ENCODE measurements at regions not wholly inside any gene's neighbourhood (a gene's known extent, or its start where the extent isn't known, plus 50 kb on each side); places are given as distances from the start of the nearest gene placed in this dataset.

DNA sequence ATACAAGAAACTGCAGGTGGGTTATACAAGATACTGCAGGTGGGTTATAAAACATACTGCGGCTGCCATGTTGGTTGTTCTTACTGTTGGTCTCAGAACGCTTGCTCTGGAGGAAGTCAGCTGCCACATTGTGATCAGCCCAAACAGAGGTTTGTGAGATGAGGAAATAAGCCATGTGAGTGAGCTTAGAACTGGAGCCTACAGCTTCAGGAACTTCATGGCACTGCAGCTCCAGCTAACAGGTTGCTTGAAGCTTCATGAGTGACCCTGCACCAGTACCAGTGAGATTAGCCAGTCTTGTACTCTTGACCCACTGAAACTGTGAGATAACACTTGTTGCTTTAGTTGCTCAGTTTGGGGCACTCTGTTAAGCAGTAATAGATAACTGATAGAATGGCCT, 74.5 kb upstream of the PRKCQ start:
- Histone ChIP-seq H3K27ac (ENCODE audit: low read length) (no peak overlapping the region), H3K9me3 (ENCODE audit: control insufficient read depth in 1 of 2, low read length in 2 of 2) (no peaks in the 10 kb centered on the region), H3K36me3 (ENCODE audit: control insufficient read depth in 1 of 2, insufficient read depth in 2 of 2, low read length in 2 of 2) (no peaks in the 10 kb centered on the region), H3K4me1 (ENCODE audit: control insufficient read depth in 1 of 2, insufficient read depth in 2 of 2, low read length in 2 of 2) (no peaks in the 10 kb centered on the region), H3K4me3 (ENCODE audit: low read depth in 1 of 2, low read length in 2 of 2) (no peak overlapping the region), H3K27me3 (ENCODE audit: low read depth, low read length) (no peaks in the 10 kb centered on the region)

GRCh38 chr10:6650586-6650985, 70.5 kb upstream of the PRKCQ start:
- Histone ChIP-seq H3K9me3 (ENCODE audit: control insufficient read depth in 1 of 2, low read length in 2 of 2) (no peaks in the 10 kb centered on the region), H3K4me1 (ENCODE audit: control insufficient read depth in 1 of 2, insufficient read depth in 2 of 2, low read length in 2 of 2) (no peaks in the 10 kb centered on the region), H3K4me3 (ENCODE audit: low read depth in 1 of 2, low read length in 2 of 2) (no peak overlapping the region), H3K27ac (ENCODE audit: low read length) (no peak overlapping the region), H3K36me3 (ENCODE audit: control insufficient read depth in 1 of 2, insufficient read depth in 2 of 2, low read length in 2 of 2) (no peaks in the 10 kb centered on the region), H3K27me3 (ENCODE audit: low read depth, low read length) (no peaks in the 10 kb centered on the region)

DNA sequence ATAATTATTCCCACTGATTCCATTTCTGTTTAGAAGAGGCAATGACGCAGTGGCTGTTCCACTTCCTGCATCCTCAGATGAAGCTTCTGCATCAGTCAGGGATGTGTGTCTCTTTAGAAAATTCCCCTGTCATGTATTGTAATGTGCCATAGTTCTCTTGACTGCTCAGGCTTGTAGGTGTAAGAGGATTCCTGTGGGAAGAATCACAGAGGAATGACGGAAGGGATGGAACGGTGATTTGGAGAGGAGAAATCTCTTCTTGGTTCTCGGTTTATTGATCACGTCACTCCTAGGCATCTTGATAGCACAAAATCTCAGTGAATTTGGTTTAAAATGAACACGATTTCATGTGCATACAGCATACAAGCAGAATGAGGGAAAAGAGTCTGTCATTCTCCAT, 69.8 kb upstream of the PRKCQ start:
- Histone ChIP-seq H3K4me3 (ENCODE audit: low read depth in 1 of 2, low read length in 2 of 2) (no peak overlapping the region), H3K4me1 (ENCODE audit: control insufficient read depth in 1 of 2, insufficient read depth in 2 of 2, low read length in 2 of 2) (no peaks in the 10 kb centered on the region), H3K36me3 (ENCODE audit: control insufficient read depth in 1 of 2, insufficient read depth in 2 of 2, low read length in 2 of 2) (no peaks in the 10 kb centered on the region), H3K27ac (ENCODE audit: low read length) (no peak overlapping the region), H3K9me3 (ENCODE audit: control insufficient read depth in 1 of 2, low read length in 2 of 2) (no peaks in the 10 kb centered on the region), H3K27me3 (ENCODE audit: low read depth, low read length) (no peaks in the 10 kb centered on the region)

DNA sequence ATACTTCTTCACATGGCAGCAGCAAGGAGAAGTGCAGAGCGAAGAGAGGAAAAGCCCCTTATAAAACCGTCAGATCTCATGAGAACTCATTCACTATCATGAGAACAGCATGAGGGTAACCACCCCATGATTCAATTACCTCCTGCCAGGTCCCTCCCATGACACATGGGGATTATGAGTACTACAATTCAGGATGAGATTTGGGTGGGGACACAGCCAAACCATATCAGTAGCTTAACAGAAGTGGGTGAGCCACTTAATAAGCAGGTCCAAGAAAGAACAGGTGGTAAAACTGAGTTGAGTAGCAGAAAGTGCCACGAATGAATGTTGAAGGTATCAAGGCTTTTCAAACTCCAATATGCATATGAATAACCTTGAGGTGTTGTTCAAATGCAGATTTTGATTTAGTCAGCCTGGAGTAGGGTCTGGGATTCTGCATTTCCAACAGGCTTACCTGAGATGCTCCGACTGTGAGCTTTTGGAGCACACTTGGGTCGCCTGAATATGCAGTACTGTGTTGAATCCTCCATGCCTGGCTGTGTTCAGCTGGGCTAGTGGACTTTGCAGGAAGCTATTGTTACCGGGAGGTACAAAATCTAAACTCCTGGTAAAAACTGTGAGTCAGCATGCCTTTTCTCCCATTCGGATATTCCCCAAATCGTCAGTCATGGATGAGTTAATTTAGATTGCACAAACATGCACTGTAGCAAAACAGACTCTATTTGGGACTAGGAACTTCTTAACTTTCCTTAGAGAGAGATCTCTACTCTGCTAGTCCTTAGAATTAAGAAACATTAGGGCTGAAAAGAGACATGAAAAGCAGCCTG, 69.0 kb upstream of the PRKCQ start:
- no peak overlapping the region for H3K4me3 ChIP-seq (ENCODE audit: low read depth in 1 of 2, low read length in 2 of 2)
- no peaks in the 10 kb centered on the region for H3K36me3 ChIP-seq (ENCODE audit: control insufficient read depth in 1 of 2, insufficient read depth in 2 of 2, low read length in 2 of 2)
- no peaks in the 10 kb centered on the region for H3K27me3 ChIP-seq (ENCODE audit: low read depth, low read length)
- no peaks in the 10 kb centered on the region for H3K9me3 ChIP-seq (ENCODE audit: control insufficient read depth in 1 of 2, low read length in 2 of 2)
- H3K4me1 ChIP-seq (ENCODE audit: control insufficient read depth in 1 of 2, insufficient read depth in 2 of 2, low read length in 2 of 2) = no peaks in the 10 kb centered on the region
- no peak overlapping the region for H3K27ac ChIP-seq (ENCODE audit: low read length)

DNA sequence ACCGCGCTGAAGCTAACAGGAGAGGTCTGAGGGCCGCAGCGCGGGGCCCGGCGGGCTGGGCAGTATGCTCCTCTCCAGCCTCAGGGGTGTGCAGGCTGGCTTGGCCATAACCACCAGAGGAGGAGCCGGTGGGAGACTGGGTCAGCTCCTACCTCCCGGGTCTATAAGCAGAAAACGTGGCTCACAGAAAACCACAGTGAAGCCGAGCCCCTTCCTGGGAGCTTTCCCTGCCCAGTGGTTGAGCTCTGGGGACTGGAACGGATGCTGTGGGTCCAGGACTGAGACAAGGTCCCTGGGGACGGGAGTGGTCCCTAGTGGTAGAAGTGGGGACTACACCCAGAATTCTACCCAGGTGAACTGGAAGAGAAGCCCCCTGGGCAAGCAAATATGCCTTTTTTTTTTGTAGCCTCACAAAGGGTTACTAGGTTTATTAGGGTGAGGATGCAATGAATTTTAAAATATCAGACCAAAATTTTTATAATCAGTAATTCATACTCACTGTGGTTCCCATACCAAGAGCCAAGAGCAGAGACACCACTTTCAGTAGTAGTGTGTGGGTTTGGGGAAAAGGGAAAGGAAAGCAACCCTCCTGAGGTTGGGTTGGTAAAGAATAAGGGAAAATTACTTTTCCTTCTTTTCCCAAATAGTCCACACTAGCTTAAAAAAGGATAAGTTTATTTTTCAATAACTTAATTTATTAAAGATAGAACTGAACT, 67.9 kb upstream of the PRKCQ start:
- no peaks in the 10 kb centered on the region for H3K4me1 ChIP-seq (ENCODE audit: control insufficient read depth in 1 of 2, insufficient read depth in 2 of 2, low read length in 2 of 2)
- H3K27ac ChIP-seq (ENCODE audit: low read length) = no peak overlapping the region
- no peaks in the 10 kb centered on the region for H3K9me3 ChIP-seq (ENCODE audit: control insufficient read depth in 1 of 2, low read length in 2 of 2)
- no peaks in the 10 kb centered on the region for H3K36me3 ChIP-seq (ENCODE audit: control insufficient read depth in 1 of 2, insufficient read depth in 2 of 2, low read length in 2 of 2)
- H3K27me3 ChIP-seq (ENCODE audit: low read depth, low read length) = no peaks in the 10 kb centered on the region
- H3K4me3 ChIP-seq (ENCODE audit: low read depth in 1 of 2, low read length in 2 of 2) = no peak overlapping the region

DNA sequence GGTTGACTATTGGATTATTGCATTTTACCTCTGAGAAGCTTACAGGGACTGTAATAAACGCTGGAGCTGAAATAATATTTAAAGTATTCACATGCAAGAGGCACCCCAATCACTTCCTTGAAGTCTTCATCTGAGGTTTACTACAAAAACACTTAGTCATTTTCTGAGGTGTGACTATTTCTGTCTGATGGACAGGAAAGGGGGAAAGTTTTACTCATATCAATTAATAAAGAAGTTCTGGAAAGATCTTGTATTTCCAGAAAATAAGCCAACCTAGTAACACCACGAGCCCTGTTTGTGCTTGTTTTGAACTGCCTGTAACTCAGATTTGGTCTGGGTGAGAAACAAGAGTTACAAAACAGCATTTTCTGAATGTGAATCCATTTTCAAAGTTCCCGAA, 63.9 kb upstream of the PRKCQ start:
- no peaks in the 10 kb centered on the region for H3K36me3 ChIP-seq (ENCODE audit: control insufficient read depth in 1 of 2, insufficient read depth in 2 of 2, low read length in 2 of 2)
- H3K27ac ChIP-seq (ENCODE audit: low read length) = no peak overlapping the region
- H3K27me3 ChIP-seq (ENCODE audit: low read depth, low read length) = no peaks in the 10 kb centered on the region
- no peaks in the 10 kb centered on the region for H3K4me1 ChIP-seq (ENCODE audit: control insufficient read depth in 1 of 2, insufficient read depth in 2 of 2, low read length in 2 of 2)
- H3K9me3 ChIP-seq (ENCODE audit: control insufficient read depth in 1 of 2, low read length in 2 of 2) = no peaks in the 10 kb centered on the region
- no peak overlapping the region for H3K4me3 ChIP-seq (ENCODE audit: low read depth in 1 of 2, low read length in 2 of 2)

- no peaks in the 10 kb centered on the region for H3K4me1 ChIP-seq (ENCODE audit: control insufficient read depth in 1 of 2, insufficient read depth in 2 of 2, low read length in 2 of 2)
- H3K4me3 ChIP-seq (ENCODE audit: low read depth in 1 of 2, low read length in 2 of 2) = no peak overlapping the region
- H3K27me3 ChIP-seq (ENCODE audit: low read depth, low read length) = no peaks in the 10 kb centered on the region
- H3K9me3 ChIP-seq (ENCODE audit: control insufficient read depth in 1 of 2, low read length in 2 of 2) = no peaks in the 10 kb centered on the region
- no peaks in the 10 kb centered on the region for H3K36me3 ChIP-seq (ENCODE audit: control insufficient read depth in 1 of 2, insufficient read depth in 2 of 2, low read length in 2 of 2)
- H3K27ac ChIP-seq (ENCODE audit: low read length) = no peak overlapping the region
These were observed 62.8 kb upstream of the PRKCQ start for GRCh38 chr10:6642876-6643275.

GRCh38 chr10:6640433-6641040, 60.5 kb upstream of the PRKCQ start:
- Histone ChIP-seq H3K27me3 (ENCODE audit: low read depth, low read length) (no peaks in the 10 kb centered on the region), H3K27ac (ENCODE audit: low read length) (no peak overlapping the region), H3K36me3 (ENCODE audit: control insufficient read depth in 1 of 2, insufficient read depth in 2 of 2, low read length in 2 of 2) (no peaks in the 10 kb centered on the region), H3K9me3 (ENCODE audit: control insufficient read depth in 1 of 2, low read length in 2 of 2) (no peaks in the 10 kb centered on the region), H3K4me1 (ENCODE audit: control insufficient read depth in 1 of 2, insufficient read depth in 2 of 2, low read length in 2 of 2) (no peaks in the 10 kb centered on the region), H3K4me3 (ENCODE audit: low read depth in 1 of 2, low read length in 2 of 2) (no peak overlapping the region)

- no peaks in the 10 kb centered on the region for H3K9me3 ChIP-seq (ENCODE audit: control insufficient read depth in 1 of 2, low read length in 2 of 2)
- no peaks in the 10 kb centered on the region for H3K27me3 ChIP-seq (ENCODE audit: low read depth, low read length)
- H3K4me1 ChIP-seq (ENCODE audit: control insufficient read depth in 1 of 2, insufficient read depth in 2 of 2, low read length in 2 of 2) = no peaks in the 10 kb centered on the region
- no peak overlapping the region for H3K27ac ChIP-seq (ENCODE audit: low read length)
- no peaks in the 10 kb centered on the region for H3K36me3 ChIP-seq (ENCODE audit: control insufficient read depth in 1 of 2, insufficient read depth in 2 of 2, low read length in 2 of 2)
- H3K4me3 ChIP-seq (ENCODE audit: low read depth in 1 of 2, low read length in 2 of 2) = no peak overlapping the region
These were observed 57.0 kb upstream of the PRKCQ start for GRCh38 chr10:6637053-6637452.

DNA sequence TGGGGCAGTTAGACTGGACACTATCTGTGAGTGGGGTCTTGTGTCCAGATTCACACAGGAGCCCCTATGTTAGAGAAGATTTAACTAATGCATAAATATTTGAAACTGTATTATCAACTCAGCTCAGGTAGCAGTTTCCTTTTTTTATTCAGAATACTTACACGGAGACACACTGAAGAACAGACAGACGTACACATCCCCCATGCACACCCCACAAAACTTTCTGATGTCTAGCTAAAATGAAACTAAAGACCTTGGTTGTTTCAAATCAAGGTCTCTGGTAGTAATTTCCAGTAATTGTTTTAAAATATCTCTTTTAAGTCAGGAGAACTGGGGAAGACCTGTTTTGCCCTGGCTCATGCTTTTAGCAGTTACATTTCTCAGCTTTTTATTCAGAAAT, 55.7 kb upstream of the PRKCQ start:
- no peak overlapping the region for H3K27ac ChIP-seq (ENCODE audit: low read length)
- H3K4me1 ChIP-seq (ENCODE audit: control insufficient read depth in 1 of 2, insufficient read depth in 2 of 2, low read length in 2 of 2) = no peaks in the 10 kb centered on the region
- H3K27me3 ChIP-seq (ENCODE audit: low read depth, low read length) = no peaks in the 10 kb centered on the region
- H3K4me3 ChIP-seq (ENCODE audit: low read depth in 1 of 2, low read length in 2 of 2) = no peak overlapping the region
- H3K9me3 ChIP-seq (ENCODE audit: control insufficient read depth in 1 of 2, low read length in 2 of 2) = no peaks in the 10 kb centered on the region
- no peaks in the 10 kb centered on the region for H3K36me3 ChIP-seq (ENCODE audit: control insufficient read depth in 1 of 2, insufficient read depth in 2 of 2, low read length in 2 of 2)

Data from muscle layer of duodenum (tissue), 2 donors.